K562 (cell line): ENCODE measurements at regions not wholly inside any gene's neighbourhood (a gene's known extent, or its start where the extent isn't known, plus 50 kb on each side); places are given as distances from the start of the nearest gene placed in this dataset.
"Not testable (repeated sequence)": the region's sequence is repeated elsewhere in the genome, so short reads cannot be mapped to it uniquely, and the experiment has no call there.

Experiments used
- ATF3 ChIP-seq, 2 experiments: fragments of 450-650 bp in 1 of 2; sonication (generic) in 1 of 2; formaldehyde crosslinking in 1 of 2; IDR thresholded peaks in 1 of 2; conservative IDR thresholded peaks in 1 of 2; 2 replicates each; pipeline versions ENCODE4 v1.6.1 to v1.8.1; 2016 to 2023; ENCODE audit warnings: mild to moderate bottlenecking in 2 of 2, moderate library complexity in 2 of 2, inconsistent platforms in 1 of 2, missing genetic modification reagents in 1 of 2
- BCLAF1 ChIP-seq, 2 experiments: fragments of 450-650 bp in 1 of 2; IDR thresholded peaks; 2 replicates each; pipeline ENCODE4 v1.6.1; 2011 to 2017; ENCODE audit warnings: low read depth in 2 of 2, antibody characterized with exemption in 1 of 2, borderline replicate concordance in 1 of 2, low read length in 1 of 2, mild to moderate bottlenecking in 1 of 2, mixed read lengths in 1 of 2; ENCODE audit not compliant: control insufficient read depth in 1 of 2
- CTCF ChIP-seq, 3 experiments: IDR thresholded peaks in 2 of 3; conservative IDR thresholded peaks in 1 of 3; 2 replicates each; pipeline ENCODE4 v1.5.1; 2011 to 2012; ENCODE audit warnings: low read length in 3 of 3, mild to moderate bottlenecking in 3 of 3, control low read depth in 2 of 3, improper control_type of control experiment in 1 of 3, inconsistent platforms in 1 of 3, low read depth in 1 of 3, mixed read lengths in 1 of 3, moderate library complexity in 1 of 3; ENCODE audit not compliant: insufficient read depth in 2 of 3
- ELF2 ChIP-seq: fragments of 250-450 bp; sonication (Bioruptor Pico); IDR thresholded peaks from 2 replicates; pipeline ENCODE4 v1.5.0; 2021; ENCODE audit warnings: mild to moderate bottlenecking
- HMG20B ChIP-seq: fragments of 250-450 bp; sonication (Bioruptor Pico); IDR thresholded peaks from 2 replicates; pipeline ENCODE4 v1.5.0; 2021; ENCODE audit warnings: mild to moderate bottlenecking
- KLF16 ChIP-seq: IDR thresholded peaks from 2 replicates; pipeline ENCODE4 v1.6.1; 2016; ENCODE audit warnings: antibody characterized with exemption
- ZBTB7A ChIP-seq: IDR thresholded peaks from 2 replicates; pipeline ENCODE4 v1.6.1; 2011; ENCODE audit warnings: low read depth, mild to moderate bottlenecking, low read length, moderate library complexity, borderline replicate concordance; ENCODE audit not compliant: control insufficient read depth
- ZNF512 ChIP-seq: IDR thresholded peaks from 2 replicates; pipeline ENCODE4 v1.6.1; 2016; ENCODE audit warnings: missing genetic modification characterization, missing compliant biosample characterization

- TF ChIP-seq ZNF512 (tag); CTCF (IDR thresholded peaks at IDR 0.05 in 2 of 3, conservative IDR thresholded peaks at IDR 0.05 in 1 of 3; ENCODE audit: insufficient read depth in 2 of 3, low read depth in 1 of 3, low read length in 3 of 3); BCLAF1 (IDR thresholded peaks at IDR 0.05; ENCODE audit: borderline replicate concordance in 1 of 2, control insufficient read depth in 1 of 2, low read depth in 2 of 2, low read length in 1 of 2); ZBTB7A; ATF3 (IDR thresholded peaks at IDR 0.05); ATF3 (CRISPR knock-in tag; conservative IDR thresholded peaks at IDR 0.05); HMG20B (CRISPR knock-in tag); KLF16; ELF2: not testable (repeated sequence)
Observed at GRCh38 chr5:32527321-32527720, 58.0 kb upstream of the SUB1 start.
